GM19328 (cell line): ENCODE measurements at regions not wholly inside any gene's neighbourhood (a gene's known extent, or its start where the extent isn't known, plus 50 kb on each side); places are given as distances from the start of the nearest gene placed in this dataset.

Experiments used
- ATAC-seq: cut with Tn5 transposase; IDR thresholded peaks from one replicate; pipeline ENCODE4 v1.9.1; 2021; ENCODE audit warnings: mild to moderate bottlenecking, moderate library complexity; ENCODE audit not compliant: unreplicated experiment

DNA sequence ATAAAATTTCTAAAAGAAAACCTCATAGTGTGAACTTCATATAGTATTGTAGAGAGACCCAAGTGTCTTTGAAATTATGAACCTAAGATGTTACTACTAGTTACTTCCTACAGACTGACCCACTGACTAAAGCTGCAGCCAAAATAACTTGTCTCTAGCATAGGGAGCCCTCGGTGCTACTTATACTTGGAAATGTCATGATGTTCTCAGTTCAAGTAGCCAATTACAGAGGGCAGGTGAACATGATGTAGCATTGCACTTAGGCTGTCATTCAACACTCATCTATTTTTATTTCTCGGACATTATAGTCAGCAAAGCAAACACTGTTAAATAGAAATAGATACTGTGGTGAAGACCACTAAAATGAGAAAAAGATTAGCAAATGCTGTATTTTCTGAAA, 165.6 kb downstream of the AREG start:
- ATAC-seq, result no peak

DNA sequence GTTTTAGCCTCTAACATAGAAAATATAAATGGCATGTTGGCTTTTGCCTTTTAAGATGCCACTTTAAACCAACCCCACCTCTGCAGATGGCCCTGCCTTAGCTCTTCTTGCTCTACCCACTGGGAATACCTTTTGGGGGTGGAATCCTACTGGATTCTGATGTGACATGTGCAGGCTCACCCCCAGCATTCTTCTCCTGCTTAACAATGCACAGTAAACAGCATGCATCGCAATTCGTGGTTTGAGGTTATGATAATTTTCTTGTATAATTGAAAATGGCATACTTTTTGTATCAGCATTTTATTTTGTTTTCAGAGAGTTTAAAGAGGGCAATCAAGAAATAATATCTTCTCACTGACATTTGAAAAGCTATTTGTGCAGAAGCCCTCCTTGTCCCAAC, 167.9 kb downstream of the AREG start:
- no peak for ATAC-seq

GRCh38 chr4:74613266-74613665, 168.3 kb downstream of the AREG start:
- no peak for ATAC-seq

GRCh38 chr4:74615411-74615810, 170.5 kb downstream of the AREG start:
- no peak for ATAC-seq

GRCh38 chr4:74618166-74618565, 173.2 kb downstream of the AREG start:
- ATAC-seq, result no peak

DNA sequence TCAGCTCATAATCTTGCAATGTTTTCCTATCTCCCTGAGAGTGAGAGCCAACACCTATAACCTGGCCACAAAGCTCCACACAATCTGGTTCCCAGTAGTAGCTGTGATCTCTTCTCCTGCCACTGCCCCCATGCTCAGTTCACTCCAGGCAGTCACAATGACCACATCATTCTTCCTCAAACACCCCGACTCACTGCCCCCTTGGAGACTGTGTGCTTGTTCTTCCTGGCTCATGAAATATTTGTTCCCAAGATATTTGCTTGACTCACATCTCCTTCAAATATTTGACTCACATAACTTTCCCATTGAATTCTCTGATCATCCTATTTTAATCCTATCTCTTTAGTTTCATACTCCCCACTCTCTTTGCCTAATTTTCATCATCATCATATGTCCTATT, 173.7 kb downstream of the AREG start:
- no peak for ATAC-seq

- no peak for ATAC-seq
Observed at GRCh38 chr4:74619931-74620702, 174.2 kb downstream of the BTC start.

DNA sequence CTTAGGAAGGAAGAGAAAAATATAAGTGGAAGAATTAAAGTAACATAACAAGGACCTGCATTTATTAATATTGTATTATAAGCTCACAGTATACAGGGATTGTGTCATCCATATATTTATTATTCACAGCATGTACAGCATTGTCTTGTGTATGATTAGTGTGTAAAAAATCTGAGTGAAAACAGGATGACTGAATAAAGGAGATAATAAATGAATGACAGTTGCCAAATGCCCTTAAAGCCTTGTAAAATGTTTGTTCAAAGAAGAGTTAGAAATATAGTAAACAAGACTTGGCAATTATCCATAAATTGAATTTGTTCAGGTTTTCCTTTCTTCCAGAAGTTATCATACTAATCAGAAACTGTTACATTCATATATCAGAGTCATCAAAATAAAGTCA, 172.7 kb downstream of the BTC start:
- no peak for ATAC-seq

GRCh38 chr4:74623041-74623440, 171.3 kb downstream of the BTC start:
- ATAC-seq, result peak; percentile 80

DNA sequence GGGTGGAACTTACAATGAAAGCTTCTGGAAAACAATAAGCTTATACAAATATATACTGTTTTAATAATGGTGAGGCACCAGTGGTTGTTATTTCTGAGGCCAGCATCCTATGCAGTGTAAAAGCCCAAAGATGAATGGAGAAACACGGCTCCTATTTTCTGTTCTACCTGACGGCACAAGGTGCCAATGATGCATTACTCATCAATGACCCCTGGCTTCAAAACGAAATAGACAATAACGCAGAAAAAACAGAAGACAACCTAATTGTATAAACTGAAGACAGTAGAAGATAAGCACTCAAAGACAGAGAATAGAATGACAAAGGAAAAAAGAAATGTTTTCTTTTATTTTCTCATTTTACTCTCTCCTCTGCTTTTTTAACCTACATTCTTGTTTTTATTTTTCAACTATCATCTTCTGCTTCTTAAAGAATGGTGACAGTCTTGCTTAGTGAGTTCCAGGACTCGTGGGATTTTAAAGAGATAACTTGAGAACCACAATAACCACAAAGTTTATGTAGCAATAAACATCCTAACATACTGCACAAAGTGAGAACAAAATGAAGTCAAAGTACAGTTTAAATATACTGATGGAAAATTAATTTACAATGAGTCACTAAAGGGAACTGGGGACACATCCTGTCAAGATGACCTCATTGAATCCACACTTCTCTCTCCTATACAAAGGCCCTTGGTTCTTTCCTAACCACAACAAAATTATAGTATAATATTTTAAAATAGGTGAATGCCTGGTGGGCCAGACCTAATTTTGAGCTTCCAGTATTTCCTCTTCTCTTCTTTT, 169.8 kb downstream of the BTC start:
- ATAC-seq, result no peak

DNA sequence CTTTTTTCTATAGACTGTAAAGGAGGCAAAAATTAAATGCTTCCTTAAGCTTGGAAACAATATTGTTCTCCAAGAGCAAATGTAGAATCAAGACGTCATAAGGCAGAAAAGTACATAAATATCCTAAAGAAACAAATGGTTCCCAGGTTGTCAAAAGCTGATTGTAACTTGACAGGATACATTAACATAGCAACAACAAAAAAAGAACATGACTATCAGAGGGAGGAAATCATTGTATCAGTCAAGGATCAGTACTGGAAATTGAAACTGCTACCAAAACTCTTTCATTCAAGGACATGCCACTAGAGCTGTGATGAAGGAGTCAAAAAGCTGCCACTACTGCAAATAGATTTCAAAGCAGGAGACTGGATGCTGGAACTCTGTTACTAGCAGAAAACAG, 168.3 kb downstream of the BTC start:
- no peak for ATAC-seq

GRCh38 chr4:74627093-74627492, 167.2 kb downstream of the BTC start:
- no peak for ATAC-seq

GRCh38 chr4:74627504-74627903, 166.8 kb downstream of the BTC start:
- ATAC-seq, result no peak

GRCh38 chr4:74628852-74629620, 165.3 kb downstream of the BTC start:
- ATAC-seq, result no peak

DNA sequence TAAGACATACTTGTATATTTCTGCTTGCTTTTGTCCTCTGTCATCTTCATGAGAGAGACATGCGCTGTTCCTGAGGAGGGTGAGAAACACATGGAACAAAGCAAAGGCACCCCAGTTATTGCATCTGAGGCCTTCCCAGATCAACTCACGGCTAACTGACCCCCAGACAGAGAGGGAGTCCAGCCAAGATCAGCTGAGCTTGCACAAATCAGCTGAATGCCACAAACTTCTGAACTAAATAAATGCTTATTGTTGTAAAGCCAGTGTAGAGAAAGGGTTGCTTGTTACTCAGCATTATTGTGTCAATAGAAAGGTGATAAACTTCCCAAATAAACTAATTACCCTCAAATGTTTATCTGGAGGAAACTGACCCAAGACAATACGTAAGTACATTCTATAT, 163.8 kb downstream of the BTC start:
- no peak for ATAC-seq

- ATAC-seq, result no peak
Observed at GRCh38 chr4:74631338-74631737, 163.0 kb downstream of the BTC start.

DNA sequence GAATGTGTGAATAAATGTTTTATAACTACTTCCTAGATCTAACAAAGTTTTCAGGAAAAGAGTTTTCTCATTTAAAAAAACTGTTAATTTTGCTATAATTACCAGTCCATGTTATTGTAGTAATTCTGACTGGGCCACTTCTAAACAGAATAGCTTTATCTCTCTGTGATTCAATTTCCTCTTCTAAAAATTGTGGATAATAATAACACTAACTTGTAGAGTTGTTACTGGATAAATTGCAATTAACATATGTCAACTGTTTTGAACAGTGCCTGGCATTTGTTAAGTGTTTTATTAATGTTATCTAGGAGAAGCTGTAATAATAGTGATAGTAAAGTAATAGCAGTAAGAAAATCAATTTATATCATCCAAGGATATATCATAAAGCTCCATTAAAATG, 162.3 kb downstream of the BTC start:
- ATAC-seq, result no peak

DNA sequence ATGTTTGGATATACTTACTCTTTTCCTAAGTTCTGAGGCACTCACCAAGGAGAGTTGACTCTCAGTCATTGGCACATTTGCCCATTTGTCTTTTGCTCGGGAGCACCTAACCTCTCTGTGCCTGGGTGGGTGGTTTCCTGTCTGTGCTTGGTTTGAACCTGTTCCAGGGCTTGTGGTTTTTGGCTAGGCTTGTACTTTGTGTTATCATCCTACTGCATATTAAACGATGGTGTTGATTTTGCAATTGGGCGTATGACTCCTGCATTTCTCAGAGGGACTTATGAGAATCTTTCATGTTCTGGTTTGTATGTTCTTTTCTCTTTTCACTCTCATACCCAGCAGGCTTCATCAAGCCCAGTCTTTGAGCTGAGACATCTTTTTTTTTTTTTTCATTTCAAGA, 161.7 kb downstream of the BTC start:
- no peak for ATAC-seq

DNA sequence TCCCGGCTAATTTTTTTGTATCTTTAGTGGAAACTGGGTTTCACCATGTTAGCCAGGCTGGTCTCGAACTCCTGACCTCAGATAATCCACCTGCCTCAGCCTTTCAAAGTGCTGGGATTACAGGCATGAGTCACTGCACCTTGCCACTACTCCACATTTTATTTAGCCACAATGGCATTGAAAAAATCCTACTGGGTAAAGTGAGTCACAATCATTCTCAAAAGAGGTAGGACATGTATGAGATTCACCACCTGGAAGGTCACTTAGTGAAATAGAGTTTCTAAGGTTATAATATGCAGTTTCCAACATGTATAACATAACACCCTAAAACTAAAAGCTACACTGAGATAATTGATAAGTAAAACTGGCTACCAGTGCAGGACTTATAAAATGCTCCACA, 159.2 kb downstream of the BTC start:
- no peak for ATAC-seq

- ATAC-seq, result no peak
Observed at GRCh38 chr4:74635490-74636123, 158.7 kb downstream of the BTC start.

DNA sequence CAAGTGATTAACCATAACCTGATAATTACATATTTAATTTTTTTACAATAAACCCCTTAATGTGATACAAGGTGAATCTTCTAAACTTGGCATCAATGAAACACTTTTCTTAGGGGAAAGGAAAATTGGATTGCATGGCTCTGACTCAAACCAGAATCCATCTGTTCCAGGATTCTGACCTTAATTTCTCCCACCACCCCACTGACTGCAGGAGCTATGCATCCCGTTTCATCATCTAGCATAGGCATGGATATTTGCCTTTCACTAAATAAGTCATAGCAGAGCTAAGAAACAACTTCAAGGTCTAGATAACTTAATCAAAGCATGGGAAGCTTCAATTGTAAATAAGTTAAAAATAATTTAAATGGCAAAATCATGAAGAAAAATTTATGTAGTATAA, 156.3 kb downstream of the BTC start:
- no peak for ATAC-seq
